RKO (cell line): ENCODE measurements at regions not wholly inside any gene's neighbourhood (a gene's known extent, or its start where the extent isn't known, plus 50 kb on each side); places are given as distances from the start of the nearest gene placed in this dataset.
A peak's percentile ranks its signal among the peaks of the same experiment; 100 is the strongest.
"Not testable (repeated sequence)": the region's sequence is repeated elsewhere in the genome, so short reads cannot be mapped to it uniquely, and the experiment has no call there.

Experiments
- DNase-seq: peaks from one replicate; pipeline ENCODE4 v3.0.0-alpha.2; 2016; ENCODE audit warnings: low spot score

DNA sequence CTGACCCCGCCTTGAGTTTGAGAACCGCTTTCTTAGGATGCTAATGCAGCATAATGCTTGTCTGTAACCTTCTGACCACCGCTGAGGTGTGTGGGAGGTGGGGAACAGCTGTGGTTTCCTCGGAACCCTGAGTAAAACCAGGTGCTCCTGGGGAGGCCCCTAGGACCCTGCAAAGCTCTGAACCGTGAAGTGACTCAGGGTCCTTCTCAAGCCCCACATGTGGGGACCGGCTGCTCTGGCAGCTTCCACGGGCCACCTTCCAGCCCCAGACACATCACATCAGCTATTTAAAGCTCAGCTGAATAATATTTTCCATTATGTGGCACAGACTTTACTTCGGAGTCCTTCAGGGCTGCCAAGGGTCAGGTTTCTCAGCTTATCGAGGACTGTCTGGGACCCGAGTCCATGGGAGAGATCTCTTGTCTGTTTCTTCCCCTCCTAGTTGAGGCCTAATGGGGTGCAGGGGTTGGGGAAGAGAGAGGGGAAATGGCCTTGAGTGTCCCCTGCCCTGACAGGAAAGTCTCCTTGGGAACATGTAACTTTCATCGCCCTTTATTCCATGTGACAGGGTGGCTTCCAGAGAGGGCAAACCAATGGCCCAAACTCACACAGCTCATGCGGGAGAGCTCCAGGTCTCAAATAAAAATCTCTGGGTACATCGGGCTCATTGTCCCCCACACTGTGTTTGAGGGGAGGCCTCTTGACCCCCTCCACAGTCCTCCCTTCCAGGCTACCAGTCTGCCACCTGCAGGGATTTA lies 186.1 kb upstream of the SLC24A3 start:
- no peak for DNase-seq

DNA sequence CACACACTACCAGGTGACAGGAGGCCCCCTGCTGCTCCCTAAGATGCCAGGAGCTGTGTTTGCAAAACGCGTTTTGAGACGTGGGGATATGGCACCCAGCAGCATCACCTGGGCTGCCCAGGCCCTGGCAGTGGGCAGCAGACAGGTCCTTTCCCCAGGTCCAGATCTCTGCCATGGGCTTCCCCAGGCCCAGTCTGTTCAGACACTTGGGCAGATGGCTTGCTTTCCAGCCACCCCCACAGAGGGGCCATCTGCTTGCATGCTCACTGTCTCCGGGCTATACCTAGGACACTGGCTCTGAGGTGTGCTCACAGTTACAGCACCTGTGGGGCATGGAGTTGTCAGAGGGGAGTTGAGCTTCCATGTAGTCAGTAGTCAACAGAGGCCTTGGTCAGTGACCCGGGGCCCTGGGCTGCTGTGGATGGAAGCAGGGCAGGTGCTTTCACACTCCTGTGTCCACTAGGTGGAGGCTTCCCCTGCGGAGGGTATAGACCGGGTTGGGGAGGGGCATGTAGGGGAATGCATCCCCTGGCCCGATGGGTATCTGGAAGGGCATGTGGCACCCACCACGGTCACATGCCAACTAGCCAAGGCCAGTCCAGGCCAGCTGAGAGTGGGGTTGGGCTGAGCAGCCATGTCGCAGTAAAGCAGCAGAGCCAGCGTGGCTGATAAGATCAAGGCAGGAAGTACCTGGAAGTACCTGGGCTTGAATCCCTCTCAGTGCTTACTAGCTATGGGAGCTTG lies 185.4 kb upstream of the SLC24A3 start:
- no peak for DNase-seq

- DNase-seq: no peak
Observed at GRCh38 chr20:19027971-19028370, 184.5 kb upstream of the SLC24A3 start.

DNA sequence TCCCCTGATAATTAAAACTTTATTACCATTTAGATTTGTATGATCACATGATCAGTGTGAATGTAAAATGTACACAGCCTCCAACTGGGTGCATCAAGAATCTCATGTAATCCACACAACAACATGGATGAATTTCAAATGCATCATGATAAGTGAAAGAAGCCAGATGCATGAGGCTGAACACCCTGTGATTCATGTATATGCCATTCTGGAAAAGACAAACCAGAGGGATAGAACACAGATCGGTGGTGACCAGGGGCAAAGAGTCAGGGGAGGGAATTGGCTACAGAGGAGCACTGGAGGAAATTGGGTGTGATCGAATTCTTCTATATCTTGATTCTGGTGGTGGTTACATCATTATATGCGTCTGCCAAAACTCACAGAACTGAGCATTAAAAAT lies 170.7 kb upstream of the SLC24A3 start:
- no peak for DNase-seq

DNA sequence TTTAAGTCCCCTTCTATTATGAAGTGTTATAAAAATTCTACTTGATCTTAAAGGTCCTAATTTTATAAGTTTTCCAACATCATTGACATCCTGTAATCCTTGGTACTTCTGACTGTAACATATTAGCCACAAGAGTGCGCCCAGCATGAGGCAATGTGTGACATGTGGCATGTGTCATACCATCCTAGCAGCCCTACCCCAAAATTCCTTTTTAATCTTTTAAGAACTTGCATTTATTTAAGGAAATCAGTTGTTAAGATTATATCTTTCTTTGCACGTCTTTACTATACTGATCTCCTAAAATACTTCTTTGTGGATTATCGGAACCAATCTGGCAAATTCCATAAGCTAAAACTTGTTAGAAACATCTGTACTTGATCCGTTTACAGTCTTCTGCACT lies 167.1 kb upstream of the SLC24A3 start:
- peak; percentile 11 for DNase-seq

DNA sequence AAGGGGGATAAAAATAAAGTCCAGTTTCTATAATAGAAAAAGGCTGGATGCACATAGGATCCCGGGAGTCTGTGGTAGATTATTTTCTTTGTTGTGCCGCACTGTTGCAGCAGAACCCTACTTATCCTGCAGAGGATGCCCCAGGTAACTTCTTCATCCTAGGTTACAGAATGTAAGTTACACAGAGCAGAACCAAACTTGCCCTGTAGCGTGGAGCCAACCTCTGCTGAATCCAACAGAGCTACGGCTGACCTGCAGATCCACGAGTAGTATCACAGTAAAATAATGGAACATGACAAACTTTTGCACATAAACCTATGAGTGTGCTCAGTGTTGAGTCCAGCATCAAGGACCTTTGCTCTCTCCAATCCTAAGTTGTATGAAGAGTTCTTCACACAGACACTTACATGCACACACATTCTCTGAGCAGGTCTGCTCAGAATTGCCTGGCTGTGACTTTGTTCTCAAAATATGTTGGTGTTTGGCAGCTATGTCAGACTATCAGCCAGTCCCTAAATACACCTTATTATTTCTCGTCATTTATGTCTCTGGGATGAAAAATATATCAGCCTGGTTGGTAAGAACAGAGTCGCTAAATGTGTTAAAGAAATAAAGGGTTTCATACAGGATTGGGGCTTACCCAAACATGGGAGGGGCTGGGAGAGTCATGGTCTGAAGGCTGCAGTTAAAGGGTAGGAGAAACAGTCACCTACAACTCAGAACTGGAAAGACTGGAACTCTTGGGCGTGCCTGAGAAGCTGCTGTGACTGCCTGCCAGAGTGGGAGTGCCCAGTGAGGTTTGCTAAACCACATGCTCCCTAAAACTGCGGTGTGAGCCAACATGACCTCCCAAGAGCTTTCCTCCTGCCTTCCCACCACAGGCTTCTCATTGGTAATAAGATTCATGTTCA lies 165.1 kb upstream of the SLC24A3 start:
- DNase-seq: no peak

DNA sequence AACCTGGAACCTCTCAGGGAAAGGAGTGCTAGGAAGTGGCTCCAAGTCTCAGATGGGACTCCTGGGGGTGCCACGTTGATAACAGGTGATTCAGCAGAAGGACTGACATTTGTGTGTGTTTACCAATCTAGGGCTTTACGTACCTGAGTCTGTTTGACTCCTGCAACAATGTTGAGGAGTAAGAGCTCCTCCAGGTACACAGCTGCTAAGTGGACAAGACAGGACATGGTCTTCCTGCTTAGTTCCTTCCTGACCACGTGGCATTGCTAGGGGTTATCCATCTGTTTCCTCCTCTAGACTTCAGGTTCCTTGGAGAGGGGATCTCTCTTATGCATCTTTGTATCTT lies 164.5 kb upstream of the SLC24A3 start:
- DNase-seq: no peak

DNA sequence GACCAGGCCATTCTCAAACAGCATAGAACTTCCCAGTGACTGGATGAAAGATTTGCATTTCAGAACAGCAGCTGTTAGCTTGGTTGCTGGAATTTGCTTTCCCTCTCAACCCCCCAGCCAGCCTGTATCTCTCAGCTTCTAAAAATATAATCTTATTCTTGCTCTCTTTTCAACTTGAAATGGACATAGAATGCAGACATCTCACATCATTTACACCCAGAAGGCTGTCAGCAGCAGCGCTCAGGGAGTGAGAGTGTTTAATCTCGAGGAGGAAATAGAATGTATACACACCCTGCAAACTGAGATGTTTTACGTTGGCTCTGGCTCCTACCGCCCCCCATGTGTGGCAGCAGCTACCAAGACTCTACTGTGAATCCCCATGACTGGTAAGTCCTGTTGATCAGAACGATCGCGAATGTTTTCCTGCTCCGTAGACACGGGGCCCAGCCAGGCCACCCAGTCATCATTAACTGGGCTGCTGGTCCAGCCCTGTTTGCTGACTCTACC lies 163.4 kb upstream of the SLC24A3 start:
- DNase-seq: no peak

- DNase-seq: no peak
Observed at GRCh38 chr20:19049514-19049913, 162.9 kb upstream of the SLC24A3 start.

DNA sequence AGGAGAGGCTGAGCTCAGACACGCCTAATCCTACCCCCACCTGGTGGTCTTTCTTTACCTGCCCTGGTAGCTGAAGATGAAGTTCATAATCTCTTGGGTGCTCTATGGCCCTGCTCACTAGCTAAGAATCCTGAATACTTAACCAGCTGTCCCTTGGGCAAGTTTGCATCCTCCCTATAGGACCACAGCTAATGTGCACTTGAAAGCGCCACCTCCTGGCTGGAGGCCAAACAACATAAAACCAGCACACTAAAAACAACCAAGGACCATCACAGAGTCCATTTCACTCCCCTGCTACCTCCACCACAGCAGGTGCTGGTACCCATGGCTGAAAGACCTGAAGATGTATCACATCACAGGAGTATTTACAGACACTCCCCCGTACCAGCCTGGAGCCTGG lies 155.5 kb upstream of the SLC24A3 start:
- no peak for DNase-seq

DNA sequence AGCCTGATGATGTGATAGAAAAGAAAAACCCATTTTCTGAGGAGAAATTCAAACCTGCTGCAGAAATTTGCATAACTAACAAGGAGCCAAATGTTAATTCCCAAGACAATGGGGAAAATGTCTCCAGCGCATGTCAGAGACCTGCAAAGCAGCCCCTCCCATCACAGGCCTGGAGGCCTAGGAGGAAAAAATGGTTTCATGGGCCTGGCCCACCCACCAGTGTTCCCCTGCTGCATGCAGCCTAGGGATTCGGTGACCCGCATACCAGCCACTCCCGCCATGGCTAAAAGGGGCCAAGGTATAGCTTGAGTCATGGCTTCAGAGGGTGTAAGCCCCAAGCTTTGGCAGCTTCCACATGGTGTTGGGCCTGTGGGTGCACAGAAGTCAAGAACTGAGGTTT lies 147.7 kb upstream of the SLC24A3 start:
- not testable (repeated sequence) for DNase-seq

DNA sequence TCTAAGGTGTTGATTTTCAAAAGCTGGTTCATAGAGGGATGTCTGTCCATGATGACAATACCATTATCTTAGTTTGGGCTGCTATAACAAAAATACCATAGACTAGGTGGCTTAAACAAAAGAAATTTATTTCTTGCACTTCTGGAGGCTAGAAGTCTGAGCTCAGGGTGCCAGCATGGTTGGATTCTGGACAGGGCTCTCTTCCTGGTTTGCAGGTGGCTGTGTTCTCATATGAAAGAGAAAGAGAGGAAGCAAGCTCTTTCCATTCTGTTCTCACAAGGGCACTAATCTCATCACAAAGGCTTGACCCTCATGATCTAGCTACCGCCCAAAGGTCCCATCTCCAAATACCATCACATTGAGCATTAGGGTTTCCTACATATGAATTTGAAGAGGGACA lies 144.5 kb upstream of the SLC24A3 start:
- DNase-seq: no peak

DNA sequence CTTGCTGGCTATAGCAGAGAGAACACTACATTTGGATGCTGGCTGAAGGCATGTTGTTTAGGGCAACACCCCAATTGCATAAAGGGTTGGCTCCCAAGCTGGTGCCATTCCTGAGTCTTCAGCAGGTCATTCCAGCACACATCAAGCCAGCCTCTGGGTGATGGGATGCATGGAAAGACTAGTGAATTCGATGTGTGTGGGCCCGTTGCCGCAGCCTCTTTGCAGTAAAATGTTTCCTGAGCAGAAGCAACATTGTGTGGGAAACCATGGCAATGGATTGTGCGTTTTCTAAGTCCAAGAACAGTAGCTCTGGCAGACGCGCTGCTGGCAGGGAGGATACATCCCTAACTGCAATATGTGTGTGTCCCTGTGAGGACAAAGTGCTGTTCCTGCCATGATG lies 142.4 kb upstream of the SLC24A3 start:
- no peak for DNase-seq

- DNase-seq: no peak
Observed at GRCh38 chr20:19070681-19071445, 141.6 kb upstream of the SLC24A3 start.

- no peak for DNase-seq
Observed at GRCh38 chr20:19071446-19071725, 141.1 kb upstream of the SLC24A3 start.

GRCh38 chr20:19071902-19072498 lies 140.4 kb upstream of the SLC24A3 start:
- DNase-seq: no peak

- DNase-seq: no peak
Observed at GRCh38 chr20:19072988-19073387, 139.5 kb upstream of the SLC24A3 start.

DNA sequence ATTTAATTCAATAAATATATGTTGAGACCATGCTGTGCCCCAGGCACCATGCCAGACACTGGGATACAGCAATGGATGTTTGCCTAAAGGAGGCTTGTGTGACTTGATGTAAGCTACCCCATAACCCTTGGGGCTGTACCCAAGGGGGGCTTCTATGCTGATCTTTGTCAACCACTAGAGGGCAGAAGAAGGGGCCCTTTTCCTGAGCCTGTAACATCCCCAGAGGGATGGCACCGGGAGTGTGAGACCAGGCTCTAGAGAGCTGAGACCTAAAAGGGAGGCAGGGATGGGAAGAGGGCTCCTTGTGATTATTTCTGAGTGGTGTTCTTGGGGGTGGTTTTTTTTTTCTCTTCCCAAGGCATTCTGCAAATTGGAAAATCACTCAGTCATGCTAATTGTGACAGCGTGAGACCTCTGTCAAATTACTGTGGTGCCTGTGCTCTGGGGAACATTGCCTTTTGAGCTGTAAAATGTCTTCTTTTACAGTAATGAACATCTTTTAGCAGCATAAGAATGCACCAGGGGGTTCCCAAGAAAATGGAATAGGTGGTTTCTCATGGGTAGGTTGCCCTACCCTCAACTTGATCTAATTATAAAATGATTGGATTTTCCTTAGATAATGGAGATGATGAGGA lies 138.7 kb upstream of the SLC24A3 start:
- peak; percentile 14 for DNase-seq

DNA sequence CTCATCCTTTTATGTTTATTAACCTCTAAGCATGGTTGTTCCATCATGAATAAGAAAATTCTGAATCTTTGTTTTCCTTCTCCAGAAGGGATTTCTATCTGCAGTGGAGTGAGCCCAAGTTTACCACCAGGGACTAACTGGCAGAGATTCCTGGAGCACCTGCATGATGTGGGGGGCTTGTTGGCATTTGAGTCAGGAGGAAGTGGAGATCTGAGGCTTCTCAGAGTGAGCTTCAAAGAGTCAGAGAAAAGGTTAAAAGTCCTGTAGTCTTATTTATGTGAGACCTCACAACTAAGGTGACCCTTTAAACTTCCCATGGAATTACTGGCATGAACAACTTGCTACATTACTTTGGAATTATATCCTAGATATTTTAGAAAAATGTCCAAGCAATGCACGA lies 138.1 kb upstream of the SLC24A3 start:
- no peak for DNase-seq

DNA sequence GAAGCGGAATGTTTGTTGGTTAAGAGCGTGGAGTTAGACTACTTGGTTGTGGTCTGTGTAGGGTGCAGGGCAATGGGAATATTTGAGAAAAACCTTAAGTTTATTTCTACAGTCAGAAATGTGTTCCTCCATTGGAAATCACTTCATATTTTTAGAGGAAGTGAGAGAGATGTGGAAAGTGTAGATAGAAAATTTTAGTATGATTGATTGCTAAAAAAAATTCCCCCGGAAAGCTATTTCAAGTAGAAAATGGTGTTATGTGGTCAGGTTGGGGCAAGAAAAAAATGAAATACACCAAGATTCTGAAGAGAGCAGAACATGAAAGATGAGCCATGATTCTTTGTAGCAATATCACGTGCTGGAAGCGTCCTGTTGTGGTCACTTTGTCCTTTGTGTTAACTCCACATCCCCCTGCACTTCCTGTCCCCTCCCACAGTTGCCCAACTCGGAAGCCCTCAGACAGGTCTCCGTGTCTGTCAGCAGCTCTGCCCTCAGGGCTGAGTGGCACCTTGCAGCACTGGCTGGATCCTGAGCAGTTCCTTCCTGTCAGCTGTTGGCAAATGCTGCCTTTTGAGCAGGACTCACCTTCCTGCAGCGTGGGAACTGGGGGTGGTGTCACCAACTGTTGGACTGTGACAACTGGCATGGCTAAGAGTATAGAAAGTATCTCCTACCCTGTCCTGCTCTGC lies 137.5 kb upstream of the SLC24A3 start:
- DNase-seq: no peak
